HG02885 (cell line): ENCODE measurements at regions not wholly inside any gene's neighbourhood (a gene's known extent, or its start where the extent isn't known, plus 50 kb on each side); places are given as distances from the start of the nearest gene placed in this dataset.
"Not testable (repeated sequence)": the region's sequence is repeated elsewhere in the genome, so short reads cannot be mapped to it uniquely, and the experiment has no call there.

Experiments used
- ATAC-seq: cut with Tn5 transposase; IDR thresholded peaks from one replicate; pipeline ENCODE4 v1.9.1; 2021; ENCODE audit warnings: mild to moderate bottlenecking; ENCODE audit not compliant: unreplicated experiment, poor library complexity

GRCh38 chr6:67812693-67813092 lies 822.4 kb upstream of the ADGRB3 start:
- ATAC-seq: no peak

- ATAC-seq: no peak
Measured at GRCh38 chr6:67812125-67812524, 823.0 kb upstream of the ADGRB3 start.

GRCh38 chr6:67811239-67812037 lies 823.6 kb upstream of the ADGRB3 start:
- no peak for ATAC-seq

GRCh38 chr6:67804808-67805207 lies 830.3 kb upstream of the ADGRB3 start:
- ATAC-seq: not testable (repeated sequence)

GRCh38 chr6:67802771-67803170 lies 832.3 kb upstream of the ADGRB3 start:
- ATAC-seq: no peak

- ATAC-seq: no peak
Measured at GRCh38 chr6:67792996-67793395, 842.1 kb upstream of the ADGRB3 start.

- ATAC-seq: no peak
Measured at GRCh38 chr6:67790569-67790968, 844.5 kb upstream of the ADGRB3 start.

GRCh38 chr6:67787119-67787518 lies 848.0 kb upstream of the ADGRB3 start:
- not testable (repeated sequence) for ATAC-seq

- ATAC-seq: no peak
Measured at GRCh38 chr6:67779876-67780275, 855.2 kb upstream of the ADGRB3 start.

GRCh38 chr6:67775333-67775732 lies 859.7 kb upstream of the ADGRB3 start:
- no peak for ATAC-seq

- ATAC-seq: peak; percentile 80
Measured at GRCh38 chr6:67768972-67769371, 866.1 kb upstream of the ADGRB3 start.

- ATAC-seq: not testable (repeated sequence)
Measured at GRCh38 chr6:67767046-67767822, 867.8 kb upstream of the ADGRB3 start.

- ATAC-seq: no peak
Measured at GRCh38 chr6:67766057-67766456, 869.0 kb upstream of the ADGRB3 start.

GRCh38 chr6:67759001-67759400 lies 876.1 kb upstream of the ADGRB3 start:
- no peak for ATAC-seq

GRCh38 chr6:67757465-67758033 lies 877.5 kb upstream of the ADGRB3 start:
- ATAC-seq: no peak

GRCh38 chr6:67748521-67748920 lies 886.6 kb upstream of the ADGRB3 start:
- ATAC-seq: no peak

GRCh38 chr6:67736816-67737215 lies 898.3 kb upstream of the ADGRB3 start:
- ATAC-seq: no peak

- ATAC-seq: no peak
Measured at GRCh38 chr6:67736161-67736560, 898.9 kb upstream of the ADGRB3 start.

GRCh38 chr6:67735623-67736022 lies 899.5 kb upstream of the ADGRB3 start:
- ATAC-seq: no peak

GRCh38 chr6:67722861-67723261 lies 912.2 kb upstream of the ADGRB3 start:
- ATAC-seq: no peak

GRCh38 chr6:67717281-67717680 lies 917.8 kb upstream of the ADGRB3 start:
- ATAC-seq: no peak
